GM19452 (cell line): ENCODE measurements at regions not wholly inside any gene's neighbourhood (a gene's known extent, or its start where the extent isn't known, plus 50 kb on each side); places are given as distances from the start of the nearest gene placed in this dataset.
"Not testable (repeated sequence)": the region's sequence is repeated elsewhere in the genome, so short reads cannot be mapped to it uniquely, and the experiment has no call there.

Experiments
- ATAC-seq: cut with Tn5 transposase; IDR thresholded peaks from one replicate; pipeline ENCODE4 v1.9.1; 2021; ENCODE audit not compliant: unreplicated experiment

GRCh38 chr9:101893661-101894646 is 155.5 kb upstream of the GRIN3A start:
- no peak for ATAC-seq

DNA sequence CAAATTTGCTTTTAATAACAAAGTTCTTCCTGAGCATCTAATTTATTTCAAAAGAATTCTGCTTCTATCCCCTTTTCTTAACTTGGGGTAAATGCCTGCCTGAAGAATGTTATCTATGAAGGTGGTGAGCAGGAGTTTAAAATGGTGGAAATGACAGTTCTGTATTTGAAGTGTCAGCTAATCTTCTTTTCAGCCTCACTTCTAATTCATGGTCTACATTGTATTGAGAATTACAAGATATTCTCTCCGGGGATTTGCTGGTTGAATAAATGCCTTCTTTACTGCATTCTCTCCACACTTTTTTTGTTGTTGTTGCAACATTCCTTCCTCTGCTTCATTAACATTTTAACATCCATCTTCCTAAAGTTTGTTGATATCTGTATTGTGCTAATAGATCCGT is 143.1 kb upstream of the GRIN3A start:
- ATAC-seq = no peak

DNA sequence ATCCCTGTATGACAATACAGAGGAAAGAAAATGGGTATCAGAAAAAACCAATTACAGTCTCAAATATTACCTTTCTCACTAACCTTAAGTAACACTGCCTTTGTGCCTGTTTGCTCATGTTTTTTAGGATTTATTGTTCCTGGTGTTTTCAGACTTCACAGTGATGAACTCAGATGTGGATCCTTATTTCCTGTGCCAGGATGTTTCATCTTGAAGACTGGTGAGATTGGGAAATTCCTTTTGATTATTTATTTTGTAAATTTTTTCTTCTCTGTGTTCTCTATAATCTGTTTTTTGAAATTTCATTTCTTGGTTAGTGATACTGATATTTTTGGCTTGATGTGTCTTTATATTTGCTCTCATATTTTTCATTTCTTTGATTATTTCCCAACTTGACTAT is 142.4 kb upstream of the GRIN3A start:
- no peak for ATAC-seq

GRCh38 chr9:101878734-101879133 is 140.3 kb upstream of the GRIN3A start:
- ATAC-seq = no peak

DNA sequence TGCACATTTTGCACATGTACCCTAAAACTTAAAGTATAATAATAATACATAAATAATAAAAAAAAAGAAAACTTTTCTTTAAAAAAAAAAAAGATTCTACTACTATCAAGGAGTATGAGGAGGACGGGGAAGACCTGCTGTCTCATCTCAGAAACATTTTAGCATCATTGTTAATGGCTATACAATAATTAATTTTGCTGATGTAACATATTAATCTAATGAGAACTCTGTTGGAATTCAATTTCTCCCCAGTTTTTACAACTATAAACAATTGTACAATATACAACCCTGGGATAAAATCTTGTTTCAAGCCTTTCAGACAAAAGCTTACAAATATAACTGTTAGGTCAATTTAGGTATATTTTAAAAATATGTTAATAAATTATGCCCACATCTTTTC is 139.0 kb upstream of the GRIN3A start:
- no peak for ATAC-seq

GRCh38 chr9:101861472-101861871 is 123.0 kb upstream of the GRIN3A start:
- ATAC-seq = no peak

DNA sequence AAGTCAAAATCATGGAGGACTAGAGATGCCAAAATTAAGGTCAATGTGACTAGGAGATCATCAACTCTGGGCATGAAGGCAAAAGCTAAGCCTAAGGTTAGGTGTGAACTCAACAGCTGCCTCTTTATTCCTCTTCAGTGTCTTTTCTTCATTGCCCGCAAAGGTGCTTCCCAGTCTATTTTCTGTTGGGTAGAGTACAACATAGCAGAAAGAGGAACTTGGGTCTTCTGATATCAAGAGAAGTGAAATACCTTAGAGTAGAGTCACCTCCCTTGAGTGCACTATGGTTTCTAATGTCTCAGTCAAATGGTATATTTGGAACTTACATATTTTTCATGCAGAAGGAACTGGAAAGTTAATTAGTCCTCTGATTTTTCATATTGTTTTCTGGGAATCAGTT is 122.5 kb upstream of the GRIN3A start:
- ATAC-seq = no peak

- no peak for ATAC-seq
These were observed 121.2 kb upstream of the GRIN3A start for GRCh38 chr9:101859620-101860019.

- no peak for ATAC-seq
These were observed 119.6 kb upstream of the GRIN3A start for GRCh38 chr9:101858026-101858425.

DNA sequence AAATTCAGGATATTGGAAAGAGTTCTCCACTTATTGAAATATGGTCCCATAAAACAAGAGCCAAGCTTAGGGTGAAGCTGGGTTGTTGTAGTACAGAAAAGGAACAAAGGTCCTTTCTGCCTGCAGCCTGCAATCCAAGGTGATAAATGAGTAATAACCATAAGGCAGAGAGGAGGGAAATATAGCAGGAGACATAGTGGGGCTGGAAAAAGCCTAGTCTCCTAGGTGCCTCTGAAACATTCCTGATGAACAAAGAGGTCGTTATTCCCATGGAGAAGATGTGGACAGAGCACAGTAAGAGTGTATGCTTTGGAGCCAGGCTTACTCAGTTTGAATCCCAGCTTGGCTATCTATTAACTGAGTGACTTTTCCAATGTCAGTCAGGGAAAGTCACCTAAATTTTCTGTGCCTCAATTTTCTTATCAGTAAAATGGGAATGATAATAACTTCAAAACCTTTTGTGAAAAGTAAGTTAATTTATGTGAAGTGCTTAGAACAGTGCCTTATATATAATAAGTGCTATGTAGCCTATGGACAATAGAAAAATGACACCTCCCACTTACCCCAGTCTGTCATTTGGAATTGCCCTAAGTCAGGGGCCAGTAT is 110.8 kb upstream of the GRIN3A start:
- ATAC-seq = no peak

GRCh38 chr9:101848485-101848919 is 110.1 kb upstream of the GRIN3A start:
- ATAC-seq = no peak

GRCh38 chr9:101846161-101846560 is 107.7 kb upstream of the GRIN3A start:
- no peak for ATAC-seq

DNA sequence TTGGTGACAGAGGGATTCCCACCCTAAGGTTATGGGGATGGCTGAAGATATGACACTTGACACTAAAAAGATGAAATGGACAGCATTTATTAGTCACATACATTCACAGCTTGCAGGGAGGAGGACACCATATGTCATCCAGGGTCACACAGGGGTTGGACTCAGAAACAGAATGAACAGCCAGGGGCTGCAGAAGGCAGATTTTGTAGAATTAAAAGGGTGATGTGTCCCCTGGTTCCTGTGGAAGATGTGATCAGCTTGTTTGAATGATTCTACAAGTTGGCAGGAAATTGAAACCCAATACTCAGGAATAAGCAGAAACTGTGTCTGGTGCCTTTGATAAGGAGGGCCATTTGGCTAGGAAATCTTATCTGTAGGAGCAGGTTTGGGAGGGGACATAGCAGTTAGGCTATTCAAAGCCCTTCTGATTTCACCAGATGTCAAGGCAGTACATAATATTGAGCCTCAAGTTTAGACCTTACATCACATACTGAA is 102.3 kb upstream of the GRIN3A start:
- ATAC-seq = no peak

- not testable (repeated sequence) for ATAC-seq
These were observed 100.5 kb upstream of the GRIN3A start for GRCh38 chr9:101838988-101839387.

DNA sequence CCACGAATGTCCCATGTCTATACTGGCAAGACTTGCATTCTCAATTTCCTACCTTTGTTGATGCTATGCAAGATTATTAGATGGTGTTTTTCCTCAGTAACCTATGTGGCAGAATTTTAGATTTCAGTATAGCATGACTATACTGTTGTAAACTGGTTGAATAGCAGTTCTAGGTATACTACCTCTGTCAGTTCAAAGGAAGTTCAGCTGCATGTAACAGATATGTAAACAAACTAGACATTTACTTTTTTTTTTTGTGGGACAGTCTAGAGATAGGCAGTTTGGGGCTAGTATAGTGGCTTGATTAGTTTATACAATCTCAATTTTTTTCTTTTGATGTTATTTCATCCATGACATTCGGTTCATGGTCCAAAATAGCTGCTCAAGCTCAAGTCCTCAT is 97.6 kb upstream of the GRIN3A start:
- no peak for ATAC-seq

- no peak for ATAC-seq
These were observed 94.0 kb upstream of the GRIN3A start for GRCh38 chr9:101832486-101832885.

GRCh38 chr9:101821450-101821849 is 83.0 kb upstream of the GRIN3A start:
- not testable (repeated sequence) for ATAC-seq

DNA sequence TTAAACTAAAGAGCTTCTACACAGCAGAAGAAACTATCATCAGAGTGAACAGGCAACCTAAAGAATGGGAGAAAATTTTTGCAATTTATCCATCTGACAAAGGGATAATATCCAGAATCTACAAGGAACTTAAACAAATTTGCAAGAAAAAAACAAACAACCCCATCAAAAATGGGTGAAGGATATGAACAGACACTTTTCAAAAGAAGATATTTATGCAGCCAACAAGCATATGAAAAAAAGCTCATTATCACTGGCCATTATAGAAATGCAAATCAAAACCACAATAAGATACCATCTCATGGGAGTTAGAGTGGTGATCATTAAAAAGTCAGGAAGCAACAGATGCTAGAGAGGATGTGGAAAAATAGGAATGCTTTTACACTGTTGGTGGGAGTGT is 82.5 kb upstream of the GRIN3A start:
- not testable (repeated sequence) for ATAC-seq

GRCh38 chr9:101814064-101814463 is 75.6 kb upstream of the GRIN3A start:
- ATAC-seq = no peak

- not testable (repeated sequence) for ATAC-seq
These were observed 69.4 kb upstream of the GRIN3A start for GRCh38 chr9:101807879-101808278.

GRCh38 chr9:101796044-101796443 is 57.6 kb upstream of the GRIN3A start:
- ATAC-seq = no peak

DNA sequence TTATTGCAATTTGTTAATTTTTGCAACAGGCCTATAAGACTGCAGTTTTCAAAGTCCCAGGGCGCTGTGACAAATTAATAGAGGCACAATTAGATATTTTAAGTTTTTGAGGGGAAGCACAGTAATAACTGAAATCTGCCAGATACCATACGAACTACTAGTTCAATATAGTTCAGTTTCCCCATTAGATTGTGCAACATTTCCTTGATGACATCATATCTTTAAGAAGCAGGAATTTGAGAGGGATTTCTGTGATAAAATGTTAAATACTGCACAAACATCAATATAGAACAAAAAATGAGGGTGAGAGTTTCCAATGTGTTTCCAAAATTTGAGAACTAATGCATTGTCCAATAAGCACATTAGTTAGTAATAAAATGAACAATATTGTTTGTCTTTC is 56.7 kb upstream of the GRIN3A start:
- ATAC-seq = no peak
